HG03139 (cell line): ENCODE measurements at regions not wholly inside any gene's neighbourhood (a gene's known extent, or its start where the extent isn't known, plus 50 kb on each side); places are given as distances from the start of the nearest gene placed in this dataset.

Experiments used
- ATAC-seq: cut with Tn5 transposase; IDR thresholded peaks from one replicate; pipeline ENCODE4 v1.9.1; 2021; ENCODE audit not compliant: unreplicated experiment

GRCh38 chr14:87186737-87187136 is 806.2 kb downstream of the GALC start:
- no peak for ATAC-seq

GRCh38 chr14:87185961-87186560 is 806.9 kb downstream of the GALC start:
- no peak for ATAC-seq

GRCh38 chr14:87184180-87184579 is 808.8 kb downstream of the GALC start:
- ATAC-seq, result no peak

- no peak for ATAC-seq
Measured at GRCh38 chr14:87181288-87181687, 811.7 kb downstream of the GALC start.

- ATAC-seq, result no peak
Measured at GRCh38 chr14:87179936-87180335, 813.0 kb downstream of the GALC start.

GRCh38 chr14:87178277-87178676 is 814.7 kb downstream of the GALC start:
- ATAC-seq, result no peak

- ATAC-seq, result no peak
Measured at GRCh38 chr14:87175175-87175574, 817.8 kb downstream of the GALC start.

- no peak for ATAC-seq
Measured at GRCh38 chr14:87171141-87171540, 821.8 kb downstream of the GALC start.

- no peak for ATAC-seq
Measured at GRCh38 chr14:87170179-87170578, 822.8 kb downstream of the GALC start.

GRCh38 chr14:87169362-87169761 is 823.6 kb downstream of the GALC start:
- ATAC-seq, result no peak

GRCh38 chr14:87161502-87161901 is 831.5 kb downstream of the GALC start:
- no peak for ATAC-seq

- ATAC-seq, result no peak
Measured at GRCh38 chr14:87160989-87161388, 832.0 kb downstream of the GALC start.

GRCh38 chr14:87158283-87158682 is 834.7 kb downstream of the GALC start:
- no peak for ATAC-seq

- ATAC-seq, result no peak
Measured at GRCh38 chr14:87156878-87157277, 836.1 kb downstream of the GALC start.

GRCh38 chr14:87155856-87156488 is 837.0 kb downstream of the GALC start:
- no peak for ATAC-seq

GRCh38 chr14:87153901-87154300 is 839.1 kb downstream of the GALC start:
- no peak for ATAC-seq

GRCh38 chr14:87153391-87153790 is 839.6 kb downstream of the GALC start:
- no peak for ATAC-seq

GRCh38 chr14:87152693-87153092 is 840.3 kb downstream of the GALC start:
- ATAC-seq, result no peak

- ATAC-seq, result no peak
Measured at GRCh38 chr14:87149583-87150354, 843.2 kb downstream of the GALC start.

- no peak for ATAC-seq
Measured at GRCh38 chr14:87148655-87149054, 844.3 kb downstream of the GALC start.

GRCh38 chr14:87142551-87143211 is 850.3 kb downstream of the GALC start:
- no peak for ATAC-seq

GRCh38 chr14:87141801-87142200 is 851.2 kb downstream of the GALC start:
- ATAC-seq, result no peak
